GM10248 (cell line): ENCODE measurements at regions not wholly inside any gene's neighbourhood (a gene's known extent, or its start where the extent isn't known, plus 50 kb on each side); places are given as distances from the start of the nearest gene placed in this dataset.

Experiments used
- CTCF ChIA-PET: fragments of 300-600 bp; sonication (Branson Sonifier 250); formaldehyde crosslinking; extraction: SDS; loops from one replicate; lab custom pipeline; 2021; ENCODE audit warnings: antibody characterized with exemption; lab: Yijun Ruan, JAX
- POLR2A ChIA-PET: fragments of 350-650 bp; sonication (Branson Sonifier 250); formaldehyde crosslinking; extraction: SDS; loops from one replicate; lab custom pipeline; 2020; ENCODE audit warnings: antibody characterized with exemption; lab: Yijun Ruan, JAX
- DNase-seq: peaks from one replicate; pipeline ENCODE4 v3.0.0; 2012; ENCODE audit errors: extremely low spot score
- TF ChIP-seq, protein P1 (sequence below): IDR thresholded peaks from 2 replicates; pipeline ENCODE4 v1.5.1; 2012; ENCODE audit warnings: mild to moderate bottlenecking, low read depth; ENCODE audit errors: extremely low read depth, missing control alignments, control extremely low read depth

DNA sequence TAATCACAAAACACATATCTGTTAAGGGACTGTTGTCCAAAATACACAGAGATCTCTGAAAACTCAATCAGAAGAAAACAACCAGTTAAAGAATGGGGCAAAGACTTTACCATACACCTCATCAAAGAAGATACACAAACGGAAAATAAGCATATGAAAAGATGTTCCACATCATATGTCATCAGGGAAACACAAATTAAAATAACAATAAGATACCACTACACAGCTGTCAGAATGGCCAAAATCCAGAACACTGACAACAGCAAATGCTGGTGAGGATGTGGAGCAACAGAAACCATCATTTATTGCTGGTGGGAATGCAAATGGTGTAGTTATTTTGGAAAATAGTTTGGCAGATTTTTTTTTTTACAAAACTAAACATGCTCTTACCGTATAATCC, 220.5 kb upstream of the FOXN3 start:
- POLR2A ChIA-PET: no interaction called here
- CTCF ChIA-PET: no interaction called here
- TF ChIP-seq, protein P1, sequence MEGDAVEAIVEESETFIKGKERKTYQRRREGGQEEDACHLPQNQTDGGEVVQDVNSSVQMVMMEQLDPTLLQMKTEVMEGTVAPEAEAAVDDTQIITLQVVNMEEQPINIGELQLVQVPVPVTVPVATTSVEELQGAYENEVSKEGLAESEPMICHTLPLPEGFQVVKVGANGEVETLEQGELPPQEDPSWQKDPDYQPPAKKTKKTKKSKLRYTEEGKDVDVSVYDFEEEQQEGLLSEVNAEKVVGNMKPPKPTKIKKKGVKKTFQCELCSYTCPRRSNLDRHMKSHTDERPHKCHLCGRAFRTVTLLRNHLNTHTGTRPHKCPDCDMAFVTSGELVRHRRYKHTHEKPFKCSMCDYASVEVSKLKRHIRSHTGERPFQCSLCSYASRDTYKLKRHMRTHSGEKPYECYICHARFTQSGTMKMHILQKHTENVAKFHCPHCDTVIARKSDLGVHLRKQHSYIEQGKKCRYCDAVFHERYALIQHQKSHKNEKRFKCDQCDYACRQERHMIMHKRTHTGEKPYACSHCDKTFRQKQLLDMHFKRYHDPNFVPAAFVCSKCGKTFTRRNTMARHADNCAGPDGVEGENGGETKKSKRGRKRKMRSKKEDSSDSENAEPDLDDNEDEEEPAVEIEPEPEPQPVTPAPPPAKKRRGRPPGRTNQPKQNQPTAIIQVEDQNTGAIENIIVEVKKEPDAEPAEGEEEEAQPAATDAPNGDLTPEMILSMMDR: no peak
- DNase-seq: no peak

DNA sequence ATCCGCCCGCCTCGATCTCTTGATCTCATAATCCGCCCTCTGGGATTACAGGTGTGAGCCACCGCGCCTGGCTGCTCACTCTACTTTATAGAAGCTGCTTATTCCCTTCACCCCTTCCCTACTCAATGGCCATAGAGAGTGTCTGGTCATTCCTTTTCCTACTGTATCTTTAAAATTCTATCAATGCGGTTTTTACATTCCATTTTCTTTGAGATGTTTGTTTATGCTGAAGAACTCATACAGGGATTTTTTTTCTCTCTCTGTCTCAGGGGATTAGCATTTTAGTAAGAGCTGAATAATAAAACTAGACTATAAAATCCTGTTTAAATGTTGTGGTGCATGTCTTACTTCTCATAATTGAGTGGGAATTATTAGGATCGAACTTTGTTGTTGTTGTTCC, 218.6 kb upstream of the FOXN3 start:
- CTCF ChIA-PET: interaction anchor here (1.1 kb wide), 1 partner anchor 15 kb away, joined by 3 read pairs; no protein-coding TSS in a partner anchor

DNA sequence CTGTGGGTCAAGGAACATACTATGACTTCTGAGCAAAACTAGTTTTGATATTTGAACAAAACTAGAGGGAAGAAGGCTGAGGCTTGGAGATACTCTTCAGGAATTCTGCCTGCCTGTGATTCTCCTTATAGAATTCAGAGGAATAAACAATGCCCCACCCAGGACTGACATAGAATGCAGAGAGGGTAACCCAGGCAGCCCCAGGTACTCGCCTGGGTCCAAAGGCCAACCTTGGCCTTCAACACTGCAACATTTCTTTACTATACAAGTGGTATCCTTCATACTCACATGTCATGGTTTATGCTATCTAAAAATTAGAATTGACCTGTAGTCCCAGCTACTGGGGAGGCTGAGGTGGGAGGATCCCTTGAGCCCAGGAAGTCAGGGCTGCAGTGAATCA, 217.0 kb upstream of the FOXN3 start:
- no peak for DNase-seq
- POLR2A ChIA-PET: no interaction called here
- TF ChIP-seq, protein P1: no peak
- CTCF ChIA-PET: interaction anchor here (0.8 to 1.1 kb wide), 3 partner anchors 12 to 65 kb away, joined by 3 read pairs; no protein-coding TSS in a partner anchor

More for the DNA sequence above, 218.6 kb upstream of the FOXN3 start:
- DNase-seq: no peak
- POLR2A ChIA-PET: no interaction called here
- TF ChIP-seq, protein P1: no peak

DNA sequence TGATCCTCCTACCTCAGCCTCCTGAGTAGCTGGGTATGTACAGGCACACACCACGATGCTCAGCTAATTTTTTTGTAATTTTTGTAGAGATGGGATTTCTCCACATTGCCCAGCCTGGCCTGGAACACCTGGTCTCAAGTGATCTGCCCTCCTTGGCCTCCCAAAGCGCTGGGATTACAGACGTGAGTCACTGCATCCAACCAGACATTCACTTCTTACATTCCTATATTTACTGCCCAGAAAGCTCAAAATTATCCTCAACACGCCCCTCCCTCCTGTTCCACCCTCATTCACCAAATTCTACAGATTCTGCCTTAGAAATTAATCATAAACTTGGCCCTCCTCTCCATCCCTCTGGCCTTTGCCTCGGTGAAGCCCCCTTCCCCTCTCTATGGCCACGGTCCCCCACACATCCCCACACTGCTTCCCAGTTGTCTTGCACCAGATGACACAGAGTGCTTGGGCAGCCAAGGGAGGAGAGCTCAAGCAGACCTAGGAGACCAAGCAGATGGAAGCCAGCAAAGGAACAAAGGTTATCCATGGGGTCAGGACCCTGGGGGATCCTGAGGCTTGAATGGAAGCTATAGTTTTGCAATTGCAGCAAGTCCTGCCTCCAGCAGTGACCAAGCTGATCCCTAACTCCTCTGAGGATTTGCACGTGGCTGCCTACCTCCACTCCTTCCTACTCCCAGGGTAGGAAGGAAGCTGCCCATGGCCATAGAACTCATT, 213.2 kb upstream of the FOXN3 start:
- ChIA-PET POLR2A (interaction anchor here (0.7 kb wide), 1 partner anchor 18 kb away, joined by 4 read pairs; no protein-coding TSS in a partner anchor), CTCF (interaction anchor here (1.2 to 1.7 kb wide), 2 partner anchors 14 to 49 kb away, joined by 3 to 4 read pairs; no protein-coding TSS in a partner anchor)
- TF ChIP-seq, protein P1: no peak
- no peak for DNase-seq

DNA sequence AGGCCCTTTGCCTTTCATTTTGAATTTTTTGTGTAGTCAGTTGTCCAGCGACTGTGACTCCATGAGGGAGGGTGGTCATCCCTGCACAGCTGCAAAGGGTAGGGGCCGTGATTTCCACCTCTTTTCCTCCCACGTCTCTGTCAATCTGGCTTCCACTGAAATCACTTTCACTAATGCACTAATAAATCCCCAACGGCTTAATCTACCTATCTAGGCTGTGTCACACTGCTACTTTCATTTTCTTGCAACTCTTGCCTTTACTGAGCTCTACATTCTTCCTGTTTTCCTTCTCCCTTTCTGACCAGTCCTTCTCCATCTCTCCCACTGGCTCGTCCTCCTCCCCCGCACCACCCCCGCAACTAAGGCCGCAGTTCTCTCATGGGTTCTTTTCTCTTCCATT, 212.3 kb upstream of the FOXN3 start:
- ChIA-PET CTCF (no interaction called here), POLR2A (interaction anchor here (0.7 kb wide), 1 partner anchor 17 kb away, joined by 4 read pairs; no protein-coding TSS in a partner anchor)
- TF ChIP-seq, protein P1: no peak
- no peak for DNase-seq

DNA sequence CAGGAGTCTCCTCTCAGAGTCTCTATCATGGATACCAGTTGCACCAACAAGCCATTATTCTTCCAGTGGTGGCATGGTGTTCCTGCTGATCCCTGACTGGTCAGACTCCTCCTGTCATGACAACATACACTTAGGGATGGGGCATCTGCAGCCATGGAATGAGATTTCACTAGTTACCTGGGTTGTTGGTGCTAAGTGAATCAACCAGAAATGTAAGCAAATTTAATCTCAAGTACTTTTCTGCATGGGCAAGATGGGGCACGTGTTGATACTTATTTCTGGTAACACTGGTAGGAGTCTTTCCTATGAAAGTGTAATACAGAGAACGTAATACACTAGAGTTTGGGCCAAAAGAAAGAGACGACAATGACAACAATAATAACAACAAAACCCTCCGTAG, 211.5 kb upstream of the FOXN3 start:
- ChIA-PET POLR2A (no interaction called here), CTCF (no interaction called here)
- DNase-seq: no peak
- TF ChIP-seq, protein P1: no peak
